ENCODE measurements at regions not wholly inside any gene's neighbourhood (a gene's known extent, or its start where the extent isn't known, plus 50 kb on each side); places are given as distances from the start of the nearest gene placed in this dataset.
A peak's percentile ranks its signal among the peaks of the same experiment; 100 is the strongest.

GRCh38 chr7:22610951-22611757 lies 111.2 kb upstream of the STEAP1B start:
- no peak for TF ChIP-seq CTCF (IDR thresholded peaks at IDR 0.05; ENCODE audit: borderline replicate concordance)
- Histone ChIP-seq H3K36me3 (no peaks in the 10 kb centered on the region), H3K27me3 (ENCODE audit: low read depth) (no peaks in the 10 kb centered on the region), H3K27ac (replicated peaks) (no peak overlapping the region), H3K4me3 (no peak overlapping the region), H3K4me1 (no peaks in the 10 kb centered on the region), H3K9me3 (replicated peaks) (no peaks in the 10 kb centered on the region)
- intact Hi-C loops (cut with micrococcal nuclease), result no loop called here
- no peak for DNase-seq

GRCh38 chr7:22610263-22610662 lies 110.3 kb upstream of the STEAP1B start:
- Histone ChIP-seq H3K27me3 (ENCODE audit: low read depth) (no peaks in the 10 kb centered on the region), H3K4me1 (no peaks in the 10 kb centered on the region), H3K36me3 (no peaks in the 10 kb centered on the region), H3K4me3 (no peak overlapping the region), H3K27ac (replicated peaks) (no peak overlapping the region), H3K9me3 (replicated peaks) (no peaks in the 10 kb centered on the region)
- TF ChIP-seq CTCF (IDR thresholded peaks at IDR 0.05; ENCODE audit: borderline replicate concordance), result no peak
- intact Hi-C loops (cut with micrococcal nuclease), result no loop called here
- no peak for DNase-seq

- no peak for DNase-seq
- peaks cover under 1% of the 10 kb centered on the region for H3K4me1 ChIP-seq
- no peak overlapping the region for H3K27ac ChIP-seq (replicated peaks)
- H3K9me3 ChIP-seq (replicated peaks), result no peaks in the 10 kb centered on the region
- no peak overlapping the region for H3K4me3 ChIP-seq
- no peak for TF ChIP-seq CTCF (IDR thresholded peaks at IDR 0.05; ENCODE audit: borderline replicate concordance)
- no peaks in the 10 kb centered on the region for H3K36me3 ChIP-seq
- H3K27me3 ChIP-seq (ENCODE audit: low read depth), result no peaks in the 10 kb centered on the region
- intact Hi-C loops (cut with micrococcal nuclease), result no loop called here
These were observed 107.2 kb upstream of the STEAP1B start for GRCh38 chr7:22607180-22607579.

- no peaks in the 10 kb centered on the region for H3K36me3 ChIP-seq
- H3K9me3 ChIP-seq (replicated peaks), result no peaks in the 10 kb centered on the region
- no peak for TF ChIP-seq CTCF (IDR thresholded peaks at IDR 0.05; ENCODE audit: borderline replicate concordance)
These were observed 104.3 kb upstream of the STEAP1B start for GRCh38 chr7:22604246-22604645.

GRCh38 chr7:22601812-22602565 lies 102.0 kb upstream of the STEAP1B start:
- H3K27ac ChIP-seq (replicated peaks), result peak overlapping the region; percentile 60
- no peaks in the 10 kb centered on the region for H3K36me3 ChIP-seq
- intact Hi-C loops (cut with micrococcal nuclease), result no loop called here
- no peak for TF ChIP-seq CTCF (IDR thresholded peaks at IDR 0.05; ENCODE audit: borderline replicate concordance)
- H3K27me3 ChIP-seq (ENCODE audit: low read depth), result no peaks in the 10 kb centered on the region
- no peaks in the 10 kb centered on the region for H3K9me3 ChIP-seq (replicated peaks)
- H3K4me3 ChIP-seq, result no peak overlapping the region
- no peak for DNase-seq
- peaks cover 17% of the 10 kb centered on the region for H3K4me1 ChIP-seq

More at GRCh38 chr7:22604246-22604645, 104.3 kb upstream of the STEAP1B start:
- no peak for DNase-seq
- H3K4me3 ChIP-seq, result no peak overlapping the region
- peaks cover 17% of the 10 kb centered on the region for H3K4me1 ChIP-seq
- intact Hi-C loops (cut with micrococcal nuclease), result no loop called here
- H3K27me3 ChIP-seq (ENCODE audit: low read depth), result no peaks in the 10 kb centered on the region
- H3K27ac ChIP-seq (replicated peaks), result no peak overlapping the region

Data from left ventricle myocardium inferior (tissue), 1 donor.